GM21528 (cell line): ENCODE measurements at regions not wholly inside any gene's neighbourhood (a gene's known extent, or its start where the extent isn't known, plus 50 kb on each side); places are given as distances from the start of the nearest gene placed in this dataset.
"Not testable (repeated sequence)": the region's sequence is repeated elsewhere in the genome, so short reads cannot be mapped to it uniquely, and the experiment has no call there.

ENCODE experiments used
- ATAC-seq: cut with Tn5 transposase; IDR thresholded peaks from one replicate; pipeline ENCODE4 v1.9.1; 2021; ENCODE audit warnings: mild to moderate bottlenecking, moderate library complexity; ENCODE audit not compliant: unreplicated experiment, low FRiP score

- no peak for ATAC-seq
Measured at GRCh38 chrX:42020225-42020624, 96.9 kb upstream of the CASK start.

GRCh38 chrX:42017971-42018370, 94.6 kb upstream of the CASK start:
- no peak for ATAC-seq

GRCh38 chrX:42000836-42001235, 77.5 kb upstream of the CASK start:
- ATAC-seq, result no peak

GRCh38 chrX:41984628-41985027, 61.3 kb upstream of the CASK start:
- no peak for ATAC-seq

GRCh38 chrX:41982953-41983352, 59.6 kb upstream of the CASK start:
- no peak for ATAC-seq

- no peak for ATAC-seq
Measured at GRCh38 chrX:41981481-41982013, 58.2 kb upstream of the CASK start.

- ATAC-seq, result not testable (repeated sequence)
Measured at GRCh38 chrX:41974677-41975076, 51.3 kb upstream of the CASK start.

- ATAC-seq, result no peak
Measured at GRCh38 chrX:41973208-41973607, 49.9 kb upstream of the CASK start.
